Esophagus (tissue), 2 donors: ENCODE measurements at regions not wholly inside any gene's neighbourhood (a gene's known extent, or its start where the extent isn't known, plus 50 kb on each side); places are given as distances from the start of the nearest gene placed in this dataset.

ENCODE experiments used
- H3K27ac ChIP-seq, 2 donors: one replicate each; pipeline ENCODE4 v1.5.1; 2013; ENCODE audit warnings: low read depth in 2 of 2, mild to moderate bottlenecking in 2 of 2, inconsistent platforms in 1 of 2, low read length in 1 of 2, moderate library complexity in 1 of 2
- H3K27me3 ChIP-seq, 2 donors: one replicate each; pipeline ENCODE4 v1.6.1; 2013; ENCODE audit warnings: low read length in 2 of 2, control low read depth in 1 of 2, mild to moderate bottlenecking in 1 of 2; ENCODE audit not compliant: insufficient read depth in 2 of 2, control insufficient read depth in 1 of 2
- H3K36me3 ChIP-seq, 2 donors: one replicate each; pipeline ENCODE4 v1.6.1; 2013; ENCODE audit warnings: low read length in 1 of 2; ENCODE audit not compliant: control insufficient read depth in 2 of 2, insufficient read depth in 2 of 2
- H3K4me1 ChIP-seq, 2 donors: one replicate each; pipeline ENCODE4 v1.6.1; 2013; ENCODE audit warnings: low read length in 1 of 2; ENCODE audit not compliant: control insufficient read depth in 2 of 2, insufficient read depth in 2 of 2
- H3K4me3 ChIP-seq, 2 donors: one replicate each; pipeline ENCODE4 v1.5.1; 2013; ENCODE audit warnings: low read length in 2 of 2, mild to moderate bottlenecking in 2 of 2, low read depth in 1 of 2, moderate library complexity in 1 of 2
- H3K9me3 ChIP-seq, 2 donors: one replicate each; pipeline ENCODE4 v1.6.1; 2013; ENCODE audit warnings: mild to moderate bottlenecking in 2 of 2, low read depth in 1 of 2, low read length in 1 of 2, moderate library complexity in 1 of 2; ENCODE audit not compliant: control insufficient read depth in 2 of 2, insufficient read depth in 1 of 2
- WGBS, 2 donors: extraction: QIAGEN DNeasy Blood & Tissue Kit; methylation state at CpG; one replicate each; pipeline ENCODE4 v1.1.7; 2013; 5-methylcytosine and 5-hydroxymethylcytosine counted together
- donor health status: healthy with polysubstance abuse.
- donor health status: Bipolar disorder and iron deficiency.

DNA sequence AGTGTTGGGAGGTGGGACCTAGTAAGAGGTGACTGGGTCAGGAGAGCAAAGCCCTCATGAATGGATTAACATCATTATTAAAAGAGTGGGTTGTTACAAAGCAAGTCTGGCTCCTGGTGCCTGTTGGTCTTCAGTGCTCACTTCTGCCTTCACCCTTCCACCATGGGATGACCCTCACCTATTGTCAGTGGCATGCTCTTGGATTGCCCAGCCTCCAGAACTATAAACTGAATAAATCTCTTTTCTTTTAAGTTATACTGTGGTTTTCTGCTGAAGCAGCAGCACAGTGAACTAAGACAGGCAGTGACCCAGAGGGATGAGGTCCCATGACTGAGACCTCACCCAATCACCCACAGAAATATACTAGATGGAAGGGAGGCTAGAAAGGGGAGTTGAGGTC is 57.5 kb upstream of the ATL2 start:
- Histone ChIP-seq H3K27ac (no peak overlapping the region), H3K36me3 (no peaks in the 10 kb centered on the region), H3K4me3 (no peak overlapping the region), H3K27me3 (no peaks in the 10 kb centered on the region), H3K4me1 (peaks cover 0 to 7% of the 10 kb centered on the region in 2 donors), H3K9me3 (no peaks in the 10 kb centered on the region)

GRCh38 chr2:38433607-38433975 is 56.5 kb upstream of the ATL2 start:
- no peak overlapping the region for H3K27ac ChIP-seq
- H3K9me3 ChIP-seq: no peaks in the 10 kb centered on the region
- WGBS, 2 donors: 56 to 58% methylated on average over 1 of the region's 1 CpG
- no peak overlapping the region for H3K4me3 ChIP-seq
- no peaks in the 10 kb centered on the region for H3K27me3 ChIP-seq
- peaks cover 0 to 3% of the 10 kb centered on the region in 2 donors for H3K4me1 ChIP-seq
- H3K36me3 ChIP-seq: no peaks in the 10 kb centered on the region

GRCh38 chr2:38432820-38433606 is 55.9 kb upstream of the ATL2 start:
- no peak overlapping the region for H3K27ac ChIP-seq

DNA sequence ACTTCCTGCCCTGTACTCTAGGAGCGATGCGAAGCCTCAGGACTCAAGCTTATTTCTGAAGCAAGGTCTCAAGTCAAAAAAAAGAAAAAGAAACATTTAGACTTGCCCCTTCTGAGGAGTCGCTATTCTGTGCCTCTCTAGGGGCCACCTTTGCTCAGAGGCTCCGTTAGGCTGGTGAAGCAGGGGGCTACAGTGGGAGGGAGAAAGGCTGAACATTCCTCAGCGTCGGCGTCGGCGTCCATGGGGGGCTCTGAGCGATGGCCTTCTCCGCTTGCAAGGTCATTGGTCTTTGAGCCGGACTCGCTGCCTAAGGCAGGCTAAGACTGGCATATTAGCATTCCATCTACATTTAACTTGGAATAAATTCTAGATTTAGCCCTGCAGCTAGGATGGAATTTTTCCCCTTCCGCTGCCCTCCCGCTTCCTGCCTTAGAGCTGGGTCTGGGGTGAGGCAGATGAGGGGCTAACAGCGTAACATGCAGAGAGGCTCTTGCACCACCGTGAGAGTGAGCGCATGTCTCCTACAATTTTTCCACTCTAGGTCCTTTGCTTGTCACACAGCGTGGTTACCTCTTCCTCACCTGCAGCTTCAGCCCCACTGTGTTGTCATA is 53.6 kb upstream of the ATL2 start:
- 85 to 87% methylated on average over 19 of the region's 19 CpGs for WGBS, 2 donors
- Histone ChIP-seq H3K27ac (no peak overlapping the region), H3K4me1 (peaks cover 0 to 2% of the 10 kb centered on the region in 2 donors), H3K27me3 (no peaks in the 10 kb centered on the region), H3K36me3 (no peaks in the 10 kb centered on the region), H3K4me3 (no peak overlapping the region), H3K9me3 (no peaks in the 10 kb centered on the region)

More at GRCh38 chr2:38432820-38433606, 55.9 kb upstream of the ATL2 start:
- no peaks in the 10 kb centered on the region for H3K9me3 ChIP-seq
- no peaks in the 10 kb centered on the region for H3K27me3 ChIP-seq
- WGBS, 2 donors: 72 to 76% methylated on average over 8 of the region's 8 CpGs
- peaks cover 0 to 2% of the 10 kb centered on the region in 2 donors for H3K4me1 ChIP-seq
- no peaks in the 10 kb centered on the region for H3K36me3 ChIP-seq
- no peak overlapping the region for H3K4me3 ChIP-seq

- no peaks in the 10 kb centered on the region for H3K9me3 ChIP-seq
- no peaks in the 10 kb centered on the region for H3K36me3 ChIP-seq
- peaks cover 0 to under 1% of the 10 kb centered on the region in 2 donors for H3K4me1 ChIP-seq
- no peaks in the 10 kb centered on the region for H3K27me3 ChIP-seq
- no peak overlapping the region for H3K27ac ChIP-seq
- 85 to 89% methylated on average over 7 of the region's 7 CpGs for WGBS, 2 donors
- H3K4me3 ChIP-seq: no peak overlapping the region
Measured at GRCh38 chr2:38430196-38430595, 53.1 kb upstream of the ATL2 start.

DNA sequence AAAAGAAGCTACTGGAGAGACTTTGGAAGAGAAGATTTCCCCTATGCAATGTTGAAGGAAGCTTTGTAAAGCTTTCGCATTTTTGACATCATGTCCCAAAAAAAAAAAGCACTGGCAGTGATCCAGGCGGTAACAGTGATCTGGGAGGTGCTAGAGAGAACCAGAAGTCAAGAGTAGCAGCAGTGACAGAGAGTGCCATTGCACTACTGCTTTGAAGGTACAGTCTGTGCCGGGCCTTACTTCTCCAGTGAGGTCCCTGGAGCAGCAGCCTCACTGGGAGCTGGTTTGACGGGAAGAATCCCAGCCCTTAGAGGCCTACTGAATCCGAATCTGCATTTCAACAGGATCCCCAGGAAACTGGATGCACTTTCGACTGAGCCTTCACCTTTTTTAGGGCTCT is 50.9 kb upstream of the ATL2 start:
- H3K4me3 ChIP-seq: no peak overlapping the region
- no peaks in the 10 kb centered on the region for H3K4me1 ChIP-seq
- no peaks in the 10 kb centered on the region for H3K27me3 ChIP-seq
- H3K27ac ChIP-seq: no peak overlapping the region
- no peaks in the 10 kb centered on the region for H3K9me3 ChIP-seq
- 71 to 83% methylated on average over 6 of the region's 6 CpGs for WGBS, 2 donors
- H3K36me3 ChIP-seq: no peaks in the 10 kb centered on the region

- 81 to 85% methylated on average over 5 of the region's 5 CpGs for WGBS, 2 donors
- Histone ChIP-seq H3K27me3 (no peaks in the 10 kb centered on the region), H3K36me3 (no peaks in the 10 kb centered on the region), H3K4me1 (no peaks in the 10 kb centered on the region), H3K27ac (no peak overlapping the region), H3K4me3 (no peak overlapping the region), H3K9me3 (no peaks in the 10 kb centered on the region)
Measured at GRCh38 chr2:38427054-38427453, 50.0 kb upstream of the ATL2 start.
